NCI-H1436 treated with DMSO at 0.1 percent for 48 hours (cell line): ENCODE measurements at regions not wholly inside any gene's neighbourhood (a gene's known extent, or its start where the extent isn't known, plus 50 kb on each side); places are given as distances from the start of the nearest gene placed in this dataset.

Source experiments
- DNase-seq: peaks from one replicate; lab custom pipeline; 2025; lab: John Stamatoyannopoulos, UW

- no peak for DNase-seq
Measured at GRCh38 chr2:129748653-129749052, 230.8 kb upstream of the RAB6C start.

GRCh38 chr2:129751409-129751808 is 228.1 kb upstream of the RAB6C start:
- DNase-seq: no peak

GRCh38 chr2:129752176-129752575 is 227.3 kb upstream of the RAB6C start:
- no peak for DNase-seq

- no peak for DNase-seq
Measured at GRCh38 chr2:129752686-129753085, 226.8 kb upstream of the RAB6C start.

- DNase-seq: no peak
Measured at GRCh38 chr2:129753261-129753660, 226.2 kb upstream of the RAB6C start.

GRCh38 chr2:129754421-129754820 is 225.0 kb upstream of the RAB6C start:
- no peak for DNase-seq

- DNase-seq: no peak
Measured at GRCh38 chr2:129754831-129755230, 224.6 kb upstream of the RAB6C start.

GRCh38 chr2:129755786-129756185 is 223.7 kb upstream of the RAB6C start:
- no peak for DNase-seq

GRCh38 chr2:129756276-129756675 is 223.2 kb upstream of the RAB6C start:
- no peak for DNase-seq

- no peak for DNase-seq
Measured at GRCh38 chr2:129757366-129757914, 222.0 kb upstream of the RAB6C start.

GRCh38 chr2:129757915-129758783 is 221.3 kb upstream of the RAB6C start:
- no peak for DNase-seq

- no peak for DNase-seq
Measured at GRCh38 chr2:129758784-129759471, 220.5 kb upstream of the RAB6C start.

GRCh38 chr2:129759472-129760010 is 219.9 kb upstream of the RAB6C start:
- no peak for DNase-seq

- no peak for DNase-seq
Measured at GRCh38 chr2:129760669-129761068, 218.8 kb upstream of the RAB6C start.

- no peak for DNase-seq
Measured at GRCh38 chr2:129761569-129762021, 217.9 kb upstream of the RAB6C start.

GRCh38 chr2:129762386-129763189 is 216.9 kb upstream of the RAB6C start:
- no peak for DNase-seq

- no peak for DNase-seq
Measured at GRCh38 chr2:129763190-129763846, 216.1 kb upstream of the RAB6C start.

- no peak for DNase-seq
Measured at GRCh38 chr2:129763966-129764365, 215.5 kb upstream of the RAB6C start.

GRCh38 chr2:129764376-129765325 is 214.8 kb upstream of the RAB6C start:
- no peak for DNase-seq

- DNase-seq: no peak
Measured at GRCh38 chr2:129765326-129765677, 214.2 kb upstream of the RAB6C start.
